ENCODE measurements at regions not wholly inside any gene's neighbourhood (a gene's known extent, or its start where the extent isn't known, plus 50 kb on each side); places are given as distances from the start of the nearest gene placed in this dataset.

DNA sequence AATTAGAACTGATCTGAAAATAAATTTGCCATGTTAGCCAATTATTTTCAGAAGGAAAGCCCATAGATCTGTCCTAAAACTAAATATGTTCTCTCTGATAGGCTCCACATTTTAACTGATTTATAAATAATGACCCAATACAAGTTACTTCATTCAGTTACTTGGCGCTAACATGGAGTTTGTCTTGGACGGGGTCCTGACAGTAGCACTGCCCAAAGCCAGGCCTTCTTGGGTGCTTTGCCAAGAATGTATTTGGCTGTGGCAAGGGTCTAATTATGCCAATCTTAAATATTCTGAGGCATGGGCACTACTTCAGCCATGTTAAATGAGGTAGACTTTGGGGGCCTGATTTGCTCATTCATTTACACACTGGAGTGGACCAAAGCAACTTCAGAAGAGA lies 135.0 kb upstream of the PKDCC start:
- TF ChIP-seq, protein P1, sequence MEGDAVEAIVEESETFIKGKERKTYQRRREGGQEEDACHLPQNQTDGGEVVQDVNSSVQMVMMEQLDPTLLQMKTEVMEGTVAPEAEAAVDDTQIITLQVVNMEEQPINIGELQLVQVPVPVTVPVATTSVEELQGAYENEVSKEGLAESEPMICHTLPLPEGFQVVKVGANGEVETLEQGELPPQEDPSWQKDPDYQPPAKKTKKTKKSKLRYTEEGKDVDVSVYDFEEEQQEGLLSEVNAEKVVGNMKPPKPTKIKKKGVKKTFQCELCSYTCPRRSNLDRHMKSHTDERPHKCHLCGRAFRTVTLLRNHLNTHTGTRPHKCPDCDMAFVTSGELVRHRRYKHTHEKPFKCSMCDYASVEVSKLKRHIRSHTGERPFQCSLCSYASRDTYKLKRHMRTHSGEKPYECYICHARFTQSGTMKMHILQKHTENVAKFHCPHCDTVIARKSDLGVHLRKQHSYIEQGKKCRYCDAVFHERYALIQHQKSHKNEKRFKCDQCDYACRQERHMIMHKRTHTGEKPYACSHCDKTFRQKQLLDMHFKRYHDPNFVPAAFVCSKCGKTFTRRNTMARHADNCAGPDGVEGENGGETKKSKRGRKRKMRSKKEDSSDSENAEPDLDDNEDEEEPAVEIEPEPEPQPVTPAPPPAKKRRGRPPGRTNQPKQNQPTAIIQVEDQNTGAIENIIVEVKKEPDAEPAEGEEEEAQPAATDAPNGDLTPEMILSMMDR (IDR thresholded peaks at IDR 0.05): no peak
- no peak for TF ChIP-seq POLR2A (IDR thresholded peaks at IDR 0.05)

Measured in esophagus squamous epithelium (tissue), 4 donors.